SH-SY5Y (cell line): ENCODE measurements at regions not wholly inside any gene's neighbourhood (a gene's known extent, or its start where the extent isn't known, plus 50 kb on each side); places are given as distances from the start of the nearest gene placed in this dataset.

Experiments
- GATA2 ChIP-seq: IDR thresholded peaks from 2 replicates; pipeline ENCODE4 v1.6.1; 2011; ENCODE audit warnings: mild to moderate bottlenecking, low read depth, low read length
- GATA3 ChIP-seq: IDR thresholded peaks from 2 replicates; pipeline ENCODE4 v1.6.1; 2011; ENCODE audit warnings: low read depth, mild to moderate bottlenecking, low read length, moderate library complexity

GRCh38 chr18:39314595-39314994 is 1749.0 kb upstream of the CELF4 start:
- TF ChIP-seq GATA3 (no peak), GATA2 (no peak)

- TF ChIP-seq GATA2 (no peak), GATA3 (no peak)
Measured at GRCh38 chr18:39313992-39314391, 1748.4 kb upstream of the CELF4 start.

GRCh38 chr18:39311111-39311712 is 1745.6 kb upstream of the CELF4 start:
- TF ChIP-seq GATA2 (no peak), GATA3 (no peak)

GRCh38 chr18:39305766-39306165 is 1740.2 kb upstream of the CELF4 start:
- TF ChIP-seq GATA3 (no peak), GATA2 (no peak)

GRCh38 chr18:39302481-39302880 is 1736.9 kb upstream of the CELF4 start:
- TF ChIP-seq GATA3 (no peak), GATA2 (no peak)

- TF ChIP-seq GATA2, result no peak
- TF ChIP-seq GATA3, result no peak
Measured at GRCh38 chr18:39299152-39299551, 1733.6 kb upstream of the CELF4 start.

- TF ChIP-seq GATA2 (no peak), GATA3 (no peak)
Measured at GRCh38 chr18:39297225-39297624, 1731.6 kb upstream of the CELF4 start.

GRCh38 chr18:39296293-39296888 is 1730.8 kb upstream of the CELF4 start:
- no peak for TF ChIP-seq GATA3
- no peak for TF ChIP-seq GATA2

- no peak for TF ChIP-seq GATA2
Measured at GRCh38 chr18:39276764-39277163, 1711.2 kb upstream of the CELF4 start.

GRCh38 chr18:39274535-39274934 is 1708.9 kb upstream of the CELF4 start:
- no peak for TF ChIP-seq GATA2
- no peak for TF ChIP-seq GATA3

- TF ChIP-seq GATA2, result no peak
- no peak for TF ChIP-seq GATA3
Measured at GRCh38 chr18:39272230-39272629, 1706.6 kb upstream of the CELF4 start.

- TF ChIP-seq GATA3, result no peak
- TF ChIP-seq GATA2, result no peak
Measured at GRCh38 chr18:39271654-39272053, 1706.1 kb upstream of the CELF4 start.

- TF ChIP-seq GATA2 (no peak), GATA3 (no peak)
Measured at GRCh38 chr18:39260565-39260964, 1695.0 kb upstream of the CELF4 start.

- no peak for TF ChIP-seq GATA2
- TF ChIP-seq GATA3, result no peak
Measured at GRCh38 chr18:39259736-39260135, 1694.1 kb upstream of the CELF4 start.

GRCh38 chr18:39244242-39244641 is 1678.6 kb upstream of the CELF4 start:
- TF ChIP-seq GATA2 (no peak), GATA3 (no peak)

- TF ChIP-seq GATA3, result no peak
- TF ChIP-seq GATA2, result no peak
Measured at GRCh38 chr18:39241534-39241933, 1675.9 kb upstream of the CELF4 start.
